Stimulated activated naive CD8-positive, alpha-beta T cell treated with anti-CD3 and anti-CD28 coated beads, Interleukin-15, Interleukin-2, amounts not matched to agents 100 ng/mL and 50 ng/mL, for 24 hours (primary cell): ENCODE measurements at regions not wholly inside any gene's neighbourhood (a gene's known extent, or its start where the extent isn't known, plus 50 kb on each side); places are given as distances from the start of the nearest gene placed in this dataset.

Source experiments
- H3K27ac Mint-ChIP-seq: one replicate; pipeline ENCODE4 v1.8.0; 2021; ENCODE audit warnings: mild to moderate bottlenecking, mixed read lengths
- H3K27me3 Mint-ChIP-seq: one replicate; pipeline ENCODE4 v1.8.0; 2021; ENCODE audit warnings: mixed read lengths
- H3K36me3 Mint-ChIP-seq: one replicate; pipeline ENCODE4 v1.8.0; 2021; ENCODE audit warnings: low read depth, mixed read lengths
- H3K4me1 Mint-ChIP-seq: one replicate; pipeline ENCODE4 v1.8.0; 2021; ENCODE audit warnings: low read depth, mixed read lengths
- H3K4me3 Mint-ChIP-seq: one replicate; pipeline ENCODE4 v1.8.0; 2021; ENCODE audit warnings: mild to moderate bottlenecking, mixed read lengths
- H3K9me3 Mint-ChIP-seq: one replicate; pipeline ENCODE4 v1.8.0; 2021; ENCODE audit warnings: mixed read lengths

DNA sequence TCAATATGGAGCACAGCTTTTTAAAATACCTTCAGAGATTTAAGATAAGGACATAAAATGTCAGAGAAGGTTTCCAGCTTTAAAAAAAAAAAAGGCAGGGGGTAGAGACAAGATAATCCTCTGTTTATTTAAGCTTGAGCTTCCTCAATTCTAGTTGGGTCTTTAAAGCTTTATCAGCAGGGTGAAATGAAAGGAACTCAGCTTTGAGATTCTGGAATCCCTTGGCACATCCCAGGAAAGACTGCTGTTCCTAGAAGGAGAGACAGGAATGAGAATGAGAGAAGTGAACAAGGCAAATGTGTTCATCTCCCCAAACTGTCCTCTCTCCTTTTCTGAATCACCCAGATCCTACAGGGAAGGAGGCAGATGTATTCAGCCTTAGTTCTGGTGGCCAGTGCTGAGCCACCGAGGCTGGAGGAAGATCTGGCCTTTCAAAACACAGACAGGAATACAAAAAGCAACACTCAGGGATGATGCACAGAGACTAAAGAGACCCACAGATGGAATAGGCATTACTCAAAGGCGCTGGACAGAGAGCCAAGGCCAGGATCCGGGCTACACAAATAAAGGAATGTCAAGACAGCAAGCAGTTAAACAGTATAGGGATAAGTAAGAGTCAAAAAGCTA, 385.8 kb upstream of the DUSP10 start:
- H3K9me3 Mint-ChIP-seq: no peaks in the 10 kb centered on the region
- H3K4me3 Mint-ChIP-seq: no peak overlapping the region
- H3K27me3 Mint-ChIP-seq: peaks cover 3% of the 10 kb centered on the region
- no peaks in the 10 kb centered on the region for H3K36me3 Mint-ChIP-seq
- no peak overlapping the region for H3K27ac Mint-ChIP-seq
- no peaks in the 10 kb centered on the region for H3K4me1 Mint-ChIP-seq

DNA sequence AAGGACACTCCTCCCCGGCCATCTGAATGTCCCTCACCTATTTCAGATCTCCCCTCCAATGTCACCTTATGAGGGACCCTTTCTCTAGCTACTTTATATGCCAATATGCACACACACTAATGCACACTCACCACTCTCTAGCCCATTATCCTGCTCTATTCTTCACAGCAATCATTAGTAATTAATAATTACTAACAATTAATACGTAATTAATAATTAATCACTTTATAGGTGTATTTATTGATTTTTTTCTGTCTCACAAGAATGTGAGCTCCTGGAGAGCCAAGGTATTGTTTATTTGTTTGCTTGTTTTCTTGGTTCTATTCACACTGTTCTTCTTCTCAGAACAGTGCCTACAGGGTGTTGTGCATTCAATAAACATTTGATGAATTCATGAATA, 385.2 kb upstream of the DUSP10 start:
- Mint-ChIP-seq H3K9me3 (no peaks in the 10 kb centered on the region), H3K36me3 (no peaks in the 10 kb centered on the region), H3K27ac (no peak overlapping the region), H3K27me3 (peaks cover 3% of the 10 kb centered on the region), H3K4me1 (no peaks in the 10 kb centered on the region), H3K4me3 (no peak overlapping the region)

GRCh38 chr1:222126052-222126451, 384.2 kb upstream of the DUSP10 start:
- H3K27me3 Mint-ChIP-seq: peaks cover 3% of the 10 kb centered on the region
- H3K4me1 Mint-ChIP-seq: no peaks in the 10 kb centered on the region
- H3K9me3 Mint-ChIP-seq: no peaks in the 10 kb centered on the region
- no peak overlapping the region for H3K27ac Mint-ChIP-seq
- H3K36me3 Mint-ChIP-seq: no peaks in the 10 kb centered on the region
- no peak overlapping the region for H3K4me3 Mint-ChIP-seq

DNA sequence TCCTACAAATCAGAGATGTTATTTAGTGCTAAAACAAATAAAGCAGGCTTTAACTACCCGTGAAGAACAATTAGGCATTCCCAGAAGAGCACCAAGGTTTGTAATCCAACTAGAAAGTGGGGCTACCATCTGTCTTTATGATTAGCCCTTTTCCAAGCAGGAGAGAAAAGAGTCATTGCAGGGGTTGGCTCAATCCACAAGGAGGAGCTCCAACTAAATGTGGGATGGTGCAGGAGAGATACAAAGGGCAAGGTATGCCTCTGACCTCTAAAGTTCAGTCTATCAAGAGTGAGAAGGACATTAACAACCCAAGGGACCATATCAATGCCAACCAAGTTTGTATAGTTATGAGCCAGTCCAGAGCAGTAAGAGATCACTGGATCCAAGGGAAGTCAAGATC, 382.7 kb upstream of the DUSP10 start:
- no peak overlapping the region for H3K27ac Mint-ChIP-seq
- H3K27me3 Mint-ChIP-seq: peaks cover 3% of the 10 kb centered on the region
- no peaks in the 10 kb centered on the region for H3K36me3 Mint-ChIP-seq
- H3K9me3 Mint-ChIP-seq: no peaks in the 10 kb centered on the region
- no peak overlapping the region for H3K4me3 Mint-ChIP-seq
- no peaks in the 10 kb centered on the region for H3K4me1 Mint-ChIP-seq

- Mint-ChIP-seq H3K36me3 (no peaks in the 10 kb centered on the region), H3K27me3 (peaks cover 4% of the 10 kb centered on the region), H3K27ac (no peak overlapping the region), H3K4me1 (no peaks in the 10 kb centered on the region), H3K4me3 (no peak overlapping the region), H3K9me3 (no peaks in the 10 kb centered on the region)
Observed at GRCh38 chr1:222123111-222123510, 381.2 kb upstream of the DUSP10 start.

GRCh38 chr1:222117809-222118208, 375.9 kb upstream of the DUSP10 start:
- H3K9me3 Mint-ChIP-seq: no peaks in the 10 kb centered on the region
- H3K27ac Mint-ChIP-seq: no peak overlapping the region
- no peaks in the 10 kb centered on the region for H3K4me1 Mint-ChIP-seq

GRCh38 chr1:222114536-222115156, 372.8 kb upstream of the DUSP10 start:
- Mint-ChIP-seq H3K27ac (no peak overlapping the region), H3K9me3 (no peaks in the 10 kb centered on the region), H3K4me3 (no peak overlapping the region), H3K27me3 (peaks cover 13% of the 10 kb centered on the region), H3K36me3 (no peaks in the 10 kb centered on the region), H3K4me1 (no peaks in the 10 kb centered on the region)

More at GRCh38 chr1:222117809-222118208, 375.9 kb upstream of the DUSP10 start:
- H3K4me3 Mint-ChIP-seq: no peak overlapping the region
- H3K36me3 Mint-ChIP-seq: no peaks in the 10 kb centered on the region
- H3K27me3 Mint-ChIP-seq: peaks cover 9% of the 10 kb centered on the region

DNA sequence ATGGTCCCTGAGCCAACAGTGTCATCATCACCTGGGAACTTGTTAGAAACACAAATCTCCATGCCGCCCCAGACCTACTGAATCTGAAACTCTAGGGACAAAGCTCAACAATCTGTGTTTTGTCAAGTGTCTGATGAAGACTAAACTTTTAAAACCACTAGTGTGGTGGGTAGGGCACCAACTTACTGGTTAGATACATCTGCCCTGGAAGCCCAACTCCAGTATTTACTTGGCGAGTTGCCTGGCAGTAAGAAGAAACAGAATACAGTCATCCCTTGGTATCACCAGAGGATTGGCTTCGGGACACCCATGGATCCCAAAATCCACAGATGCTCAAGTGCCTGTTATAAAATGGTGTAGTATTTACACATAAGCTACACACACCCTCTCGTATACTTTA, 367.9 kb upstream of the DUSP10 start:
- peaks cover 4% of the 10 kb centered on the region for H3K27me3 Mint-ChIP-seq
- H3K4me1 Mint-ChIP-seq: no peaks in the 10 kb centered on the region
- H3K27ac Mint-ChIP-seq: no peak overlapping the region
- no peaks in the 10 kb centered on the region for H3K36me3 Mint-ChIP-seq
- H3K4me3 Mint-ChIP-seq: no peak overlapping the region
- no peaks in the 10 kb centered on the region for H3K9me3 Mint-ChIP-seq

DNA sequence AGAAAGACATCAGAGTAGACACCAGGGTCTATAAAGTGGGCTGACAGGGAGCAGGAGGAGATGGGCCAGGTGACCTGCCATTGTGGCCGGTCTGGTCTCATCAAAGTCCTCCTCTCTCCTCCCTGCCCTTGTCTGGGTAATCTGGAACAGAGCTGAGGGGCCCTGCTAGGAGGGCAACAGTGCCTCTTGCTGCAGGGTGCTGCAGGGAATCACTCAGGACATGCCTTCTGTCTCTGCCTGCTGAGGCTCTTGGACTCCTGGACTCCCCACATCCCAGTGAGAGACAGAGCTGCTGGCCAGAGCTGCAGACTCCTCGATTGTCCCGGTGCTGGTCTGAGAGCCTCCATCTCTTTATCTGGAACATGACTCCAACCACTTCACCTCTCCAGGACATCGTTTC, 366.1 kb upstream of the DUSP10 start:
- Mint-ChIP-seq H3K4me3 (no peak overlapping the region), H3K4me1 (no peaks in the 10 kb centered on the region), H3K27ac (no peak overlapping the region), H3K36me3 (no peaks in the 10 kb centered on the region), H3K9me3 (no peaks in the 10 kb centered on the region), H3K27me3 (peaks cover 4% of the 10 kb centered on the region)

GRCh38 chr1:222107267-222107666, 365.4 kb upstream of the DUSP10 start:
- Mint-ChIP-seq H3K9me3 (no peaks in the 10 kb centered on the region), H3K4me3 (no peak overlapping the region), H3K4me1 (no peaks in the 10 kb centered on the region), H3K27ac (no peak overlapping the region), H3K27me3 (peaks cover 4% of the 10 kb centered on the region), H3K36me3 (no peaks in the 10 kb centered on the region)

DNA sequence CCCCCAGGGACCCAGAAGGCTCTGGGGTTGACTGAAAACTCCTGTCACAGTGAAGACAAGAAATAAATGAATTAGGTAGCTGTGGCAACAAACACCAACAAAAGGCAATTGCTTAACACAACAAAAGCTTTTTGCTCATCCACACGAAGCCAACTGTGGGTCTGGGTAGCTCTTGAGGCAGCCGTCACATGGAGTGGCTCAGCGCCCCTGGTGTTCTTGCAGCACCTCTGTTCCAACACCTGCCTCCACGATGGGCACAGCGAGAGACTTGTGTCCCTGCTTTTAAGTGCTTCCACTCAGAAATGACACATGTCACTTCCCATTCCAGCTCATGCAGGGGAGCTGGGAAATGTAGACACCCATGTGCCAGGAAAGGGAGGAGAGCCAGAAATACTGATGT, 364.5 kb upstream of the DUSP10 start:
- no peaks in the 10 kb centered on the region for H3K4me1 Mint-ChIP-seq
- no peaks in the 10 kb centered on the region for H3K9me3 Mint-ChIP-seq
- H3K36me3 Mint-ChIP-seq: no peaks in the 10 kb centered on the region
- H3K27ac Mint-ChIP-seq: no peak overlapping the region
- peaks cover 4% of the 10 kb centered on the region for H3K27me3 Mint-ChIP-seq
- H3K4me3 Mint-ChIP-seq: no peak overlapping the region

DNA sequence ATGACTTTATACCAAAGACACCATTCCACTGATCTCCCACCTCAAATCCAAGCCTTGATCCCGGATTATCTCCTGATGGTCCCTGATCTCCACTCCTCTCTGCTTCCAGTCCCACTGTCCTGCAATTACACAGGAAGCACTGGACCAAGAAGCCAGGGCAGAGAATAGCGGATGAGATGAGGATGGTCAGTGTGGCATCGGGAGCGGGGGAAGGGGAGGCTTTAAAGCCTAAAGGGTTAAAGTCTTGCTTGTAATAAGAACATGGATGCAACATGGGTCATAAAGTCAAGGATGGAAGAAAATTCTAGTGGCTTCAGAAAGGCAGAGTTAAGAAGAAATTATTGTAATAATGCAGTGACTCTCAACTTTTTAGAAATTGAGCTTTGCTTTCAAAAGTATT, 364.0 kb upstream of the DUSP10 start:
- Mint-ChIP-seq H3K4me1 (no peaks in the 10 kb centered on the region), H3K9me3 (no peaks in the 10 kb centered on the region), H3K36me3 (no peaks in the 10 kb centered on the region), H3K27me3 (peaks cover 4% of the 10 kb centered on the region), H3K4me3 (no peak overlapping the region), H3K27ac (no peak overlapping the region)

- H3K9me3 Mint-ChIP-seq: no peaks in the 10 kb centered on the region
Observed at GRCh38 chr1:222105393-222105737, 363.5 kb upstream of the DUSP10 start.

GRCh38 chr1:222104694-222105392, 363.0 kb upstream of the DUSP10 start:
- Mint-ChIP-seq H3K9me3 (no peaks in the 10 kb centered on the region), H3K4me3 (no peak overlapping the region), H3K27me3 (no peaks in the 10 kb centered on the region), H3K4me1 (no peaks in the 10 kb centered on the region), H3K27ac (no peak overlapping the region), H3K36me3 (no peaks in the 10 kb centered on the region)

More at GRCh38 chr1:222105393-222105737, 363.5 kb upstream of the DUSP10 start:
- Mint-ChIP-seq H3K36me3 (no peaks in the 10 kb centered on the region), H3K4me1 (no peaks in the 10 kb centered on the region), H3K4me3 (no peak overlapping the region), H3K27me3 (no peaks in the 10 kb centered on the region), H3K27ac (no peak overlapping the region)

DNA sequence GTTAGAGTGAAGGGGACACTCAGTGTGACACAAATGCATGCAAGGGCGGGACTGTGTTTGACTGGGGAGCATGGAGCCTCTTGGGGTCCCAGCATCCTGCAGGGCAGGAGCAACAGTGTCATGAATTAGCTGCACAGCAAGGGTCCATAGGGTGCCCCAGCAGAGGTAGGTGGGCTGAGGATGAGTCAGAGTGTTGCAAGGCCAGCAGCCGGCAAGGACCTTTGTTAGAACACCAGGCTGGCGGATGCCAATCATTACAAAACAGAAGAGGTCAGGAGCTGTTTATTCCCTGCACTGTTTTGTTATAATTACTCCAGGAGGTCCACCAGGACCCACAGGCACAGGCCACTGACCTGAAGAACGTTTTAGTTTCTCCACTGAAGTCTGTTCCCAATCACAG, 362.2 kb upstream of the DUSP10 start:
- Mint-ChIP-seq H3K9me3 (no peaks in the 10 kb centered on the region), H3K4me1 (no peaks in the 10 kb centered on the region), H3K4me3 (no peak overlapping the region), H3K27ac (no peak overlapping the region), H3K27me3 (no peaks in the 10 kb centered on the region), H3K36me3 (no peaks in the 10 kb centered on the region)

DNA sequence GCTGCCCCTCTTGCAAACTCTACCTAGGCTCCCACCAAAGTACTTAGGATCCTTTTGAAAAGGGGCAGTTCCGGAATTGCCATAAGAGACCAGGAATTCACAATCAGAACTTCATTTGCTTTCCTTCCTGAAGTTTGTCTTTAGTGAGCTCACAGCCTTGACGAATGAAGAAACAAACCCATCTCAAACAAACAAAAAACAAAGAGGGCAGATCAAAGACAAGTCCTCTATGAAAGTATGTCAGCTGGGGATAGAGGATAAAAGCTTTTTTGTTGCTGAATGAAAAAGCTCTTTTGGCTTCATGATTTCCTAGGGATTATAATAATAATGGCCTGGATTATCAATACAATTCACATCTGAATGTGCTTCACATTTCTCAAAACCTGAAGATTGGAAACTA, 357.9 kb upstream of the DUSP10 start:
- no peaks in the 10 kb centered on the region for H3K36me3 Mint-ChIP-seq
- H3K4me1 Mint-ChIP-seq: no peaks in the 10 kb centered on the region
- no peaks in the 10 kb centered on the region for H3K27me3 Mint-ChIP-seq
- no peak overlapping the region for H3K4me3 Mint-ChIP-seq
- no peaks in the 10 kb centered on the region for H3K9me3 Mint-ChIP-seq
- H3K27ac Mint-ChIP-seq: no peak overlapping the region
